ENCODE measurements at regions not wholly inside any gene's neighbourhood (a gene's known extent, or its start where the extent isn't known, plus 50 kb on each side); places are given as distances from the start of the nearest gene placed in this dataset.
"Not testable (repeated sequence)": the region's sequence is repeated elsewhere in the genome, so short reads cannot be mapped to it uniquely, and the experiment has no call there.

DNA sequence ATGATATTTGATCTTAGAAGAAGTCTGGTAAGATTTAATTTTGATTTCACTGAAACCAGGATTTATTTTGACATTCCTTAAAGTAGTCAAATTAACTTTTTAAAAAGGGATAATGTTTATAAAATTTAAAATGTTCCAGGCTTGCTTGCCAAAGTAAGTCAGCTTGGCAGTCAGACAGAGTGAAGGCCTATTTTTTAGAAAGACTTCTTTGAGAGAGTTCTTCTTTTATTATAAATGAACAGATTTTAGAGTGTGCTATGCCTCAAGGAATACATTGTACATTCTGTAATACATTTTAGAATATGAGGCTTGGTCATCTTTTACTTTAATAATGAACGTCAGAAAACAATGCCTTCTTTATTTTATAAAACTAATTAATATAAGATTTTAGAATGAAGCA, 138.7 kb downstream of the DISP1 start:
- no peak for DNase-seq

DNA sequence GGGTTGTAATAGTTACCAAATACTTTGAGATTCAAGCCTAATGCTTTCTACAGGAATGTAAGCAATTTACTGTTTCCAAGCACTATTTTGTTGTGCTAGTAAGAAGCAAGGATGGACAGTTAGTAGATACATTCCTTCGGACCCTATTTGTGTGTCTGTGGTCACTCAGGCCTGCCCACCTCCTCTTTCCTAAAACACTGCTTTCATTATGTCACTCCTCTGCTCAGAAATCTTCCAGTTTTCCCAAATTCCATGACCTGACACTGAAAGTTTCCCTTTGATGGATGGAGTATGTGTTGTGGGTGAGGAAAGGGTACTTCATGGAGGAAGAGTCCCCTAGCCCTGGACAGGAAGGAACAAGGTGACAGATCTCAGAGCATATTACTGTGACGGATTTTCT, 141.1 kb downstream of the DISP1 start:
- no peak for DNase-seq

DNA sequence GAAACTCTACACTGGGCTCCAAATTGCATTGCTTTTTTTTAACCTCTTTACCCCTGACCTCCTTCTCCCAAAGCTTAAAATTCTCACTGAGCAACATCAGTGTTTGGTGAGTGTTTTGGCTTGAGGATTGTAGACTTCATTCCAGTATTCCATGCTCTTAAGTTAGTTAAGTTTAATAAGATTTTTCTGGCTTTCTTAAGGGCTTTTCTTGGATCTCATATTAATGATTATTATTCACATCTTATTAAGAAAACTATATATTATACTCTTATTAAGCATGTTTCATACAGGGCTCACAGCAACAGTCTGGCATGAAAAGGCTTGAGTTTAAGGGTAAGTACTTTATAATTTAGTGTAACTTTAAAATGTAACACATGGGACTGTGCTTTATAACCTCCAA, 141.8 kb downstream of the DISP1 start:
- no peak for DNase-seq

DNA sequence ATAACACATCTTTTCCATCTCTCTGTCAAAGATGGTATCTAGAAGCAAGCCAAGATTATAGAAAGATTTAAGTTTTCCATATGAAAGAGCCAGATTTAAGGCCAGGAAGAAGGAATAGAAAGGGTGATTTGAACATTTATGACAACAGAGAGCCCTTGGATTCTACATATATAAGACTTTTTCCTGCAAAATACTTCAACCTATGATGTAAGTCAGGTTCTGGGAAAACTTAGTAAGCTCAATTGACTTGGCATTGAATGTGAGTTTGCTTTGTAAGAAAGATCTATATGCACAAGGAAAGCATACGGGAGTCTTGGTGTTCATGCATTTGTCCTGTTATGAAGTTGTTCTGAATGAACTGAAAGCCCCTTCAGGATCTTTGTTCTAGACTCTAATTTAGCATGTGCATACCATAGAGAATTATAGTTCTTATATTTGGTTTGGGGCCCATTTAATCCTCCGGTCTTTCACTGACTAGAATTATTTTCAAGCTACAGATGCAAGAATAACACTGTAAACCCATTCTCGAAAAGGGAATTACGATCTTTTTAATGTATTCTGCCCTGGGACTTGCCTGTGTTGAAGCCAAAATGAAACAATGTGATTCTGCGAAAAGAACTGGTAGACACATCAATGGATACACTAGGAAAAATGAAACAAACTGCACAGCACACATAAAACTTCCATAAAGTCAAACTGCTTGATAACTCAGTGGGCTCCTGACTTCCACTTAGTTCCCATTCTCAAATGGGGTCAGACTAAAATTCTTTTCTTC, 152.8 kb downstream of the DISP1 start:
- DNase-seq = no peak

DNA sequence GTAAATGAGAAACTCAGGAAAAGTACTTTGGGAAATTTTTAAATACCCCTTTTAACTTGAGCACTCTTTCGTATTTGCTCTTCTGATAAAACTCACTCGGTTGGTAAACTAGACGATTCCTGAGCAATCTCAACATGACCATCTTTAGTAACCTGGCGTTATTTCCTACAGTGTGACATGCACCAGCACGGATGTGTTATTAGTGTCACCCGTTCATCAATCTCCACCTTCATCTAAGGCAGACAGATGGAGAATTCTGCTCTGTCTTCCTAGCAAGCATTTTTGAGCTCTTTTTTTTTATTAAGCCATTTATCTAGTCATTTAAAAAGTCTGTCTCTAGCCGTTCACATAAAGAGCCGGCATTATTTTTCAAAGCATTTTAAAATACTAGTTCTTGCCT, 155.2 kb downstream of the DISP1 start:
- DNase-seq = no peak

DNA sequence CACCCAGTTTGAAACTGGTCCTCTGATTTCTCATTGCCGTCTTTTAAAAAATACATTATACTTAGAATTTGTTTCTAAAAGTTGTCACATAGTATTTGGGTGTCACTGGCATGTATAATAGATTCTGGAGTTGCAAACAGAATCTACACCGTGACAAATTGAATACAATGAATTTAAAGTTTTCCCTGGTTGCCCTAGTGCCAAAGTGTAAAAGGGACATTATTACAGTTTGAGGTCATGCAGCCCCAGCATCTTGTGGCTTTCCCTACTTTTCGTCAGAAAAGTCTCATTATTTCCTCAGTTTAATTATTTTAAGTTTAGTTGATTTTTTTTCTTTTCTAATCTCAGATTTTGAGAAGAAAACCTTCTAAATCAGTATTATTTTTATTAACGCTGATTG, 155.9 kb downstream of the DISP1 start:
- no peak for DNase-seq

DNA sequence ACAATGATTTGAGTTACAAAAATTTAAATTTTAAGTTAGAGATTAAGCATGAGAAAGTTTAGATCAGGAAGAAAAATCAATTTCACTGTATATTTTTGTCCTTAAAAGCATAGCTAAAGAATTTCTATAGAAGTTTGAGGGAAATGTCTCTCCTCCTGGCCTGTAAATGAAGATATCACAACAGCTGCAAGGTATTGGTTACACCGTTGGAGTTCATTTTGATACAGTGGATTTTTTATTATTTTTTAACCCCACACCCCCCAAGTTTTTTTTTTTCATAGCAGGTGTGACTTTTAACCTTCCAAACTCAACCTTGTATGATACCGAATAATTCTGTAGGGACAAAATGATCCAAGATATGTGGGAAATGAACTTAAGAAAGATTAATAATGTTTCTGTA, 156.3 kb downstream of the DISP1 start:
- no peak for DNase-seq

DNA sequence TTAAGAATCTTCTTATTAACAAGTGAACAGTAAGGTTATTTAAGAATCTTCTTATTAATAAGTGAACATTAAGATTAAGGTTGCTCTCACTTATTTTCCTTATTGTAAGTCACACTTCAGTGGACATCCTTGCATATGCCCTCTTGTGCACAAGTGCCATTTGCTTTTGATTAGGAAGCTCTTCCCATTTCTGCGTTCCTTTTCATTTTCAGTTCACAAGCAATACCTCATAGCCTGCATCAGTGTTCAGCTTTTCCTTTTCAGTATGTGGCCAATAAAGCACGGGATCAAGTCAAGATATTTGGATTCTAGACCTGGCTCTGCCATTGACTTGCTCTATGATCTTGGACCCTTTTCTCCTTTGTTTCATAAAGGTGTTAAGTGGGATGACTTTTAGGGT, 158.7 kb downstream of the DISP1 start:
- no peak for DNase-seq

DNA sequence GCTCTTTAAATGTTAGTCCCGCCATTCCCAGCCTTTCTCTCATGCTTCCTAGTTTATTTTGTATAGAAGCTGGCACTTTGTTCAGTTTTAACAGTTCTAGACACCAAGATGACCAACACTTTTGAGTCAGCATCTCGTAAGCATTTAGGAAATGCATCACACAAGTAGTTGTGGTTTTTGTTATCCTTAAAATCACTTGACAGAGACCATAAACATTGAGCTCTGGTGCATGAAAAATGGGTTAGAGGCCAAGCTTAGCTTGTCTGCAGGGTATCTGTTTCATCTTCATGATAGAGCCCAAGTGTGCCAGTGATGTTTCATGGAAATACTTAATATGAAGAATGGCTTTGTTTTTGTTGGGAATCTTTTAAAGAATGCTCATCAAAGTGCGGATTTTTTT, 159.7 kb downstream of the DISP1 start:
- DNase-seq = no peak

DNA sequence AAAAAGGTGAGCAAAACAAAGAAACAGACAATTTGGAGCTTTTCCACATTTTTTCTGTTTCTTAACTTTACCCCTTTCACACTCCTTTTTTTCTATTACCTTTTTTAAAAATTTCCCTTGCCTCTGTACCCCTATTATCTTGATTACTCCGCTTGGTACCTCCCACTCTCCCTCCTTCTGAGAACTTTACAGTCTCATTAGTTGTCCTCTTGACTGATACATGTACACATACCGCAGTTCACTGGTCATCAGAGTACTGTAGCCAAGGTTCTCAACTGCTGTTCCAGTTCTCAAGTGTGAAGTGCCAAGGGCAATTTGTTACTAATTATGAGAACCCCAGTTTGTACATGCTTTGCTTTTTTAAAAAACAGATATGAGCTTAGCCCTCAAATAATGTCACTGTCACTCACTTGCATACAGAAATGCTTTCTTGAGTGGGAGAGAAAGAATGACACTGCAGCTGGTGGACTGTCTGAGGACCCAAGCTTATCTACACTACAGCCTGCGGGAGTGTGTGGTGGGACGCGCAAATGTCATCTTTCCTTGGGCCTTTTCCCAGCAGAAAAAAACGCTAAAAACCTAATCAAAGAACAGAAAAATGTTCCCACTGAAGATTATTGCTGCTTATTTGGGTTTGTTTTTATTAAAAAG, 160.8 kb downstream of the DISP1 start:
- no peak for DNase-seq

DNA sequence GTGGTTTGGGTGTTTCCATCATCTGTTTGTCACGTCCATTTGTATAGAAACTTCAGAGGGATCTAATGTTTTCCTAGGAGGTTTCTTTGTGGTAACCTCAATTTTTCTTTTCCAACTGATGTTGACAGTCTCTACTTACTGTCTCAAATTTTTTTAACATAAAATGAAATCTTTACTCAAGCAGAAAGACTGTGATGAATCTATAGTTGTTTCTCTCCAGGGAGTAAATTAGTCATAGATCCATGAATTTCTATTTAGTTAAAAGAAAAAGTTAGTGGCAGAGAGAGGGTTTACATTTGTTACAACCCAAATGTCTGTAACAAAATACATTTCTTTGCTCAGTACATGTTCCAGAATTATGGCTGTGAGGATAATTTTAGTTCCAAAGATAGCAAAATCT, 161.6 kb downstream of the DISP1 start:
- no peak for DNase-seq

DNA sequence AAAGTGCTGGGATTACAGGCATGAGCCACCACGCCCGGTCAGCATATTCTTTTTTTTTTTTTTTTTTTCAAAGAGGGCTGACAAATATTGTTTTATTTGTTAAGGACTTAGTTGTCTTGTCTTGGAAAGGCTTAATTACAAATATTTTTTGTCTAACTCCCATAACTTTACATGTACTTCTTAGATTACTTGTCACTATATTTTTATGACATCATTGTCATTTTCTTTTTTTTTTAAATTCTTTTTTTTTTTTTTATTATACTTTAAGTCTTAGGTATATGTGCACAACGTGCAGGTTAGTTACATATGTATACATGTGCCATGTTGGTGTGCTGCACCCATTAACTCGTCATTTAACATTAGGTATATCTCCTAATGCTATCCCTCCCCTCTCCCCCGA, 162.5 kb downstream of the DISP1 start:
- not testable (repeated sequence) for DNase-seq

DNA sequence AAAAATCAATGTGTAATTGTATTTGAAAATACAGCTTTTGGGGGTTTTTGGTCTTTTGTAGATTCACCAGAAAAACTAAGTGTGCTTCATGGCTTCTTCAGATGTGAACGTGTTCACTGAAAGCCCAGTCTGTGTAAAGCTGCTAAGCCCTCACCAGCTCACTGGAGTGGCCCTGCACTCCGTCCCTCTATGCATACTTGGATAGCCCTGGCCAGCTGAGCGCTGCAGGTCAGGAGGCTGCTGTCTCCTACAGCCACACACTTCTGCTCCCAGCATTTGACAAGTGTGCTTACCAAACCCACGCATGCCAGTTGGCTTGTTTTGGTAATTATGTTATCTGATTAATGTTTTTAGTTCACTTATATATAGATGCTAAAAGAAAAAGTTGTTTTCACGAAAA, 163.5 kb downstream of the TLR5 start:
- DNase-seq = no peak

DNA sequence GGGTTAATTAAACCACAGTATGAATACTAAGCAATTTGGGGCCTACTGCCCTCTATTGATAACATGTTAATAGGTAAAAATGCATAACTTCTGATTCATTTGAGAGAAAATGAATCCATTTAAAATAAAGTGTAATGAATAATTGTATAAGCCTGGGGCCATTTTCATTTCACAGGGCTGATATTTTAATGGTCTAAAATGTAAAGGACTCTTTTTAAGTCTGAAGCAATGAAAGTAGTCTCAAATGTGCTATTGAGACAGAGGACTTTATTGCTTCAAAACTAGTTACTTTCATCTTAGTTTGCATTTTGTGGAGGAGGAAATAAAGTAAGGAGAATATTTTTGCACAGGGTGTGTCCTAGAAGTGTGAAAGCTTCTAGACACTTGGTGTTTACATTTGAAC, 155.4 kb downstream of the TLR5 start:
- no peak for DNase-seq

DNA sequence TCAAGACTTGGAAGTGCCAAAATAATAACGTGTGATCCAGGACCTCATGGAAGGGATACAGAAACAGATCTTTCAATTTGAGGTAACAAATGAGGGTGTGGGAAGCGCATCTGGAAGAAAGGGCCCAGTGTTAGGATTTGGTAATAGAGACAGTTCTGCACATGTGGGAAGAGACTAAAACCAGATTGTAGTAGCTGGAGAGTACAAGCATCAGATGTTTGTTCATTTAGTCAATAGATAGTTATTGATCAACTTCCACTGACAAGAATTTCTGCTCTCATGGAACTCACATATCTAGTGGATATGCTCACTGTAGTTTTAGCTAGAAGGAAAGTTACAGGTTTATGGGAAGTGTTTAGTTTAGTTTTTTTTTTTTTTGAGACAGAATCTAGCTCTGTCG, 153.6 kb downstream of the TLR5 start:
- DNase-seq = no peak

DNA sequence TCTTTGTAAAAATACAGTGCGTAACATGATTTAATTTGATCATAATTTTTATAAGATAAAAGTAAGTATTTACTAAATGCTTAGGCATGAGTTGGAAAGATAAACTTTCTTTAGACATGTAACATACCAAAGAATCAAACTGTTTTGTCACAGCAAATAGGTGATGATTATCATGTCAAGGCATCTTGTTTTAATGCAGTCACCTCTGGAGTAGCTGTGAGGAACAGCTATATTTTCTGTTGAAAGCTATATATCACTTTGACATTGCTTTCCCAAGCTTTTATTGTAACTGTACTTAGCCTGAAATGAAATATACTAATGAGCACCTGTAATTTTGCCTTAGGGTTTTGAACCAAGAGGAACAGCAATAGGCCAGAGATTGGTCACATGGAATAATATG, 151.9 kb downstream of the TLR5 start:
- no peak for DNase-seq

DNA sequence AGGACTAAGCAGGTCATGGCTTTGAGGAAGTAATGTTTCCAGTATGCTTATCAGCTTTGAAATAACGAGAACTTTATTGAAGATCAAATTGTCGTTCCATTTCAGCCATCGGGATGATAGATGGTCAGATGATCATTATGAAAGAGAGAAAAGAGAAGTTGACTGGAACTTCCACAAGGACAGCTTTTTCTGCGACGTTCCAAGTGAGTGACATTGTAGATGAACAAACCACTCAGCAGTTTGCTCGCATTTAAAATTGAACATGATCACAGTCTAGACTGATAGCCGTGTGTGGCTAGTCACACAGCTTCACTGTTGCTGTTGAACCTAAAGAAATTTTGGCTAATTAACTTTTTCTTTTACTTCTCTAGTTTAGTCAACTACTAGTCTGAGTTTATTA, 151.1 kb downstream of the TLR5 start:
- no peak for DNase-seq

DNA sequence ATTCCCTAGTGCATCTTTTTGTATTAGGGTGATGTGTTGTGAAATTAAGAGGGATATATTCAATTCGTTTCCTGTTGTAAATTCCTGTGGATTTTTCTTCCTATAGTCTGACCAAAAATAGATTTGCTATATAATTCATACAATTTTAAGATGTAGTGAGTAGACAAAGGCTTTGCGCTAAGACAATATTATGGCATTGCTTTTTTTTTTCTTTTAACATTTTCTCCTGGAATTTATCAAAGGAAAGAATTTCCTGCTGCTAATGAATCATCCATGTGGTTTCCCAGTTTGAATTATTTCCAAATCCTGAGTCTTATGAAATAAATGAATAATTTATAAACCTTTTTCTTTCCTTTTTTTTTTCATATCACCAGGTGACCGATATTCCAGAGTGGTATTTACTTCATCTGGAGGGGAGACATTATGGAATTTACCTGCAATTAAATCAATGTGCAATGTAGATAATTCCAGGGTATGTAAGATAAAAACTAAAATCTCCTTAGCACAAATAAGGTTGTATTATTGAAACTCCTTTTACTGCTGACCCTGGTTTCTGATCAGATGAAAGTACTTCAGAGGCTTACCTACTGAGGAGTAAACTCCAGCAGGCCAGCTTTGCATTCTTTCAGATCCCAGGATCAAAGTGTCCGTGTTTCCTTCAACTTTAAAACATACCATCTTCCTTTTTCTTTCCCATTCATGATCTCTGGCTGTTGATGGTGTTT, 148.4 kb downstream of the TLR5 start:
- DNase-seq = no peak

DNA sequence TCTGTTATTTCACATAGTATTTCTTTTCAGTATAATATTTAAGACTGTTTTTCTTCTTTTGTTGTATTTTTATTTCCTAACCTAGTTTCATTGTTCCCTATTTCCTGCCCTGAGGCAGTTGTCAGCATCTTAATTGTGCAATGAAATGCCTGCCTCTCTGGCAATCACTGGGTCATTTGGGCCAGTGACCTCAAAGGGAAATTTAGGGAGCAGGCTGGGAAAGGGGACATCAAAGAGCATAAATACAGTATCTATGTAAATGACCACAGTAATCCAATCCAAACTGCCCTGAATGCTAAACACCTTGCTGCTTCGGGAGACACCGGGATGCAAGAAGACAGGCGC, 147.8 kb downstream of the TLR5 start:
- DNase-seq = no peak

DNA sequence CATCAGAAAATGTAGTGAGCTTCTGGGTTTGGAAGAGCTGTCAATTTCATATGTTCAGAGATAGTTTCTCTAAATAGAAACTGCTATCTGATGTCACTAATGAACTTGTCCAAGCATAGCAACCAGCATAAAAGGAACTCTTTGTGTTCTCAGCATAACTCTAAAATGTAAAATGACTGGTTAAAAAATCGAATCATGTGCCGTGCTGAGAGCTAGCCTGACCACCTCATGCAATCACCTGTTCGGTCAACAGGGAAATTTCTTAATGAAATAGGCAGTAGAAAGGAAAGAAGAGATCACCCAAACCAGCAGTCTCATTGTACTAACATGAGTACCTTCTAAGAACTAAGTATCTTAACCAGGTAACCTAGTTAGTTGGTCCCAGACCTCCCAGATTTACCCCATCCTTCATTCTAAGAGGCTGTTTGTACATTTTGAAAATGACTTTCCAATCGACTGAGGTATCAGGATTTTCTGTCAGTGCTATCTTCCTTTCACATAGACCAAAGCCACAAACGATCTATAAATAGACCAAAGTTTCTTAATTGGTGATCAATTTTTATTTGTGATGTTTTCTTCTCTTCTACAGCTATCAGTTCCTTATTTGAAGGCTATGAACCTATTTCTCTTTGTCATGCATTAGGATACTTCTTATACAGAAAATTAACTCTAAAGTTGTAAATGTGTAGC, 147.3 kb downstream of the TLR5 start:
- no peak for DNase-seq

DNA sequence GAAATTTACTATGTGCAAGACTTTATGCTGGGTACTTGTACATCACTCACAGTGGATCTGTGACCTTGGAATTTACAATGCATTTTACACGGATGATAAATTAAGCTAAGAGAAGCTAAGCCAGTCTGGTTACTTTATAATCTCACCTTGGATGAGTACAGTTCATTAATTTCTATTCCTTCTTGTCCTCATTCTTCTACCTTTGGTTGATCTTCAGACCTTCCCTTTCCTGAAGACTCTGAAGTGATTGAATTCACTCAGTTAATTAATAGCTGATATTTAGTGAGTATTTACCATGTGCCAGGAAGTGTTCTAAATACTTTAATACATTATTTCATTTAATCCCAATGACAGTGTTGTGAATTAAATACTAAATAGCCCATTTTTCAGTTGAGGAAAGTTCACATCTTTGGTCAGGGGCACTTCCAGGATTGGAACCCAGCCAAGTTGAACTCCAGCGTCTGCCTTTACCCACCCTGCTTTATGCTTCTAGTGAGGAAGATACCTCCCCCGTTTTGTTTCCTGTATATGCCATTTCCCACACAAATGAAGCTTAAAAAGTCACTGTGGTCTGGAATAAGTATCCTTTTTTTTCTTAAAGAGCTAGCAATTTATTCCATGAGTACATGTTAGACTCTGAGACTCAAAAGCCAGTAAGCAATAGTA, 146.6 kb downstream of the TLR5 start:
- DNase-seq = no peak

DNA sequence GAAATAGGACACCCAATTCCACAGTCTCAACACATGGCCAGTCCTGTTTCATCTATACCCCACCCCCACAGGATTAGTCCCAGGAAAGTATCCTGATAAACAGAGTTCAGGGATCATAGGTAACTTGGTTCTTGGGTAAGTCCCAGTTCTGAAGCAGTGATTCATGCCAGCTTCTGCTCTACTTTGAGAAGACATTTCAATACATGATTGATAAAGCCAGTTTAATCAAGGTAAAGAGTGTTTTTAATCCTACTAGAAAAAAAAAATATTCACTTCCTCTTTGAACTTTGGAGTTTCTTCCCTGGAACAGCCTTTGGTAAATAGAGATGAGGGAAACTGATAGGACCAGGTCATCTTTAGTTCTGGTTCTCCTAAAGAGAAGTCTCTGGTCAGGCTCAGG, 142.4 kb downstream of the TLR5 start:
- DNase-seq = no peak
